ENCODE measurements at regions not wholly inside any gene's neighbourhood (a gene's known extent, or its start where the extent isn't known, plus 50 kb on each side); places are given as distances from the start of the nearest gene placed in this dataset.
"Not testable (repeated sequence)": the region's sequence is repeated elsewhere in the genome, so short reads cannot be mapped to it uniquely, and the experiment has no call there.

DNA sequence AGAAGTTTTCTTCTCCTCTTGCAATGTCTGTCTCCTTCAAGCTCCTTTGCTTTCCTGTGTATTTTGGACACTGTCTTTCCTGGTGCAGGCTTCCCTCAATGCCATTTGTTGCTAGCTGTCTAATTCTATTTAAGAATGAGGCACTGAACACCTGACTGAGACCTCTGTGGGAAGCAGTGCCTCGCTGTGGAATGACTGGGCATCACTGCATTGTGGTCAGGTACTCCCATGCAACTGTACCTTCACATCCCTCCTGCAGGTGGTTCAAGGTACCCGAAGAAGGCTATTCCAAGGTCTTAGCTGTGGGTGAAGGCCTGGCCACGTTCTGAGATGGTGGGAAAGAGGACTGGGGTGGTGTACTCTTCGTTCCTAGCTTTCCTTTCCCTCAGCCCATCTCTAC is 152.8 kb upstream of the CTAGE1 start:
- no peak for DNase-seq

DNA sequence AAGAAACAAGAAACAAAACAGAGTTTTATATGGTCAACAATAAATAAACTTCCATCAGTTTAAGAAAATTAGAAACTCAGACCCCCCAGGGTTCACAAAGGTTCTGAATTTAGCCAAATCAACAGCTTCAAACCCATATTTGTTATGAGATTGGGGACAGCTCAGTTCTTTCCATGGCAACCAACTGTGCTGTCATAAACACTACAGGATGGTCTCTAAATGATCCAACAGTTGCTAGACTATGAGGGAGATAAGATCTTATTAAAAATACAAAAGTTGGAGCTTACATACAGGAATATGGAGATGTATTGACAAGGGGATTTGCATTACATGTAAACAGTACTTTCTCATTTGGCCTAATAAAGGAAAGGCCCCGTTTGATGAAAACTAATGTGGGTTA is 154.6 kb upstream of the CTAGE1 start:
- DNase-seq = no peak

DNA sequence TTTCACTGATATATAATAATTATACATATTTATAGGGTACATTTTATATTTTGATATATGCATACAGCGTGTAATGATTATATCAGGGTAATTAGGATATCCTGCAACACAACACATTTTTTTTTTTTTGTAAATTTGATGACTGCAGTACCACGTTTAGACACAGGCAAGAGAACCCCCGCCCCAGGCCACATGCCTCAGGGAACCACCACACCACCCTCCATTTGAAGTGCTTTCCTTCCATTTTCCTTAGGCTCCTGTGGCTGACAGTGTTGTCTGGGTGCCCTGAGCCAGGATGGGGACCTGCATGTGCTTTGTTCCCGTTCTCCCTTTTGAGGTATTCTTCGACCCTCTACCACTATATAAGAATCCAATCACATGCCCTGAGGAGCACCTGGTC is 161.6 kb upstream of the CTAGE1 start:
- no peak for DNase-seq

DNA sequence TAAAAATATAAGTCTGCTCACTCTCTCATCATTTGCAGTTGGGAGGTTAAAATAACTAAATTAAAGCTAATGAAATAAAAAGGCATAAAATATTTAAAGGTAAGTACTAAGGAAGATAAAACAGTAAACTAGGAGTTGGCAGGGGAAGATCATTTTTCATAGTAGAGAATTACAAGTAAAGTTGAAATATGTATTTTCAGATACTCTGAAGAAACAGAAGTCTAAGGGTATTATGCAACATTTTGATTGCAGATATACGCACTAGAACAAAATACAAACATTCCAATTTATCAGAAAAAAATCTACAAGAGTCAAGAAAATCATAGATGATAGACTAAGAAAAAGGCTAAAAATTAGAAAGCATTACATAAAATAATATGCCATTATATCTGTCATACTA is 167.6 kb upstream of the CTAGE1 start:
- DNase-seq = no peak

DNA sequence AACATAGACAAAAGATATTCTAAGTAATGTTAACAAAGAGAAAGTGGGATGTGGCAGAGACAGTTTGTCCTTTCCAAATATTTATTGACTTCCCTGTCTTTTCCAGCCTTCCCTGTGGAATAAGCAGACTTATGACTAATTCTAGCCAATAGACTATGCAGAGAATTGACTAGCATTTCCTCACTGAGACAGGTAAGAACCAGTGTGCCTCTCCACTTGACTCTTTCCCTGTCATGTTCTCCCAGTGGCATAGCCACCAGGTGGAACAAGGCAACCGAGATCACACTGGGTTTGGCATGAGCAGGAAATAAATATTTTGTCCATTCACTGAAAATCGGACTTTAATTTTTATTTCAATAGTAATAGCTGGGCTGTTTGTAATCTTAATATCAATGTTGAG is 168.1 kb upstream of the CTAGE1 start:
- DNase-seq = no peak

DNA sequence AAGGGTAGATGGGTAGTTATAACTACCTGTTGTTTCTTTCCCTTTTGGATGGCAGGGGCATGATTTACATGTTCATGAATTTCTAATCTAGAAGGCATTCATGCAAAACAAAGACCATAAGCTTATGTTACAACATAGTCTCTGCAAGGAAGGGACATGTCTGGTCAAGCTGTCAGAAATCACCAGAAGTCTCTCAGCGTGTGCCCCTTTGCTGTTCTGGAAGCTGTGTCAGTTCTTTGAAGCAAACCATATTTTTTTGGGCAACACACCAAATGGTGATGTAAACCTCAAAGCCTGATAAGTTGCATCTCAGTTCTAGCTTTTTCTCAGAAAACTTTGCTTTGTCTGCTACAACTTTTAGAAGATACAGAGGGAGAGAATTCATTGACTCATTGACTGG is 173.5 kb upstream of the CTAGE1 start:
- no peak for DNase-seq

DNA sequence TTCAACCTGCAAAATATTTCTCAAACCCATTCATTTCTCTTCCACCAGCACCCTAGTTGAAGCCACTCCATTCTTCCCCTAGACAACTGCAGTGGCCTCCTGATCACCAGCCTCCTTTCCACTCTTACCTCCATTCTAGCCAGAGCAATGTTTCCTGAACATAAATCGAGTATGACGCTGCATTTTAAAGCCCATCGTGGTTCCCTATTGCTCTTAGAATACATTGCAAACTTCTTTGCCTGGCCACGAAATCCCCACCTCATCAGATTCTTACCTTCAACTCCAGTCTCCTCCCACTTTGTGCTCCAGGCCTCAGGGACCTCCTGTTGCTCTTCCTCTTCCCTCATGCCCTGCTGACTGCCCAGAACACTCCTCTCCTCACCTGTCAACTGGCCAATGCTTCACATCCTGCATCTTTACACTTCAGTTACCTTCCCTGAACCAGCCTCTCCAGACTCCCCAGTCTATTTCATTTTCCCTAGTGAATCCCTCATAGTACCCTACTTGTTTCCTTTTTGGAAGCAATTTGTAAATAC is 176.5 kb upstream of the CTAGE1 start:
- no peak for DNase-seq

DNA sequence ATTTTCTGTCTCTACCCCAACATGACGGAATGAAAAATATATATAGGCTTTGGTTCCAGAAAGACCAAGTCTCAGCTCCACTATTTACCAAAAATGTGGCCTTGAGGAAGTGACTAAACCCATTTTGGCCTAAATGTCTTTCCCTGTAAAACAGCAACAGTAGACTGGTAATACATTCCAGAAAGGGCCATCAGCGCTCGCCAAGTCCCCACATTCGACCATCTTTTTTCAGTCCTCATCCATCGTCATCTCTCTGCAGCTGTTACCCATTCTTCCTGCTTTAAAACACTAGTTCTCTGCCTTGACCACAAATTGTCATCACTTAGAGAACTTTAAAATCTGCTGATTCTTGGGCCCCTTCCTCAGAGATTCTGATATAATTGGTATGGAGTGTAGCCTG is 183.8 kb upstream of the CTAGE1 start:
- DNase-seq = no peak

DNA sequence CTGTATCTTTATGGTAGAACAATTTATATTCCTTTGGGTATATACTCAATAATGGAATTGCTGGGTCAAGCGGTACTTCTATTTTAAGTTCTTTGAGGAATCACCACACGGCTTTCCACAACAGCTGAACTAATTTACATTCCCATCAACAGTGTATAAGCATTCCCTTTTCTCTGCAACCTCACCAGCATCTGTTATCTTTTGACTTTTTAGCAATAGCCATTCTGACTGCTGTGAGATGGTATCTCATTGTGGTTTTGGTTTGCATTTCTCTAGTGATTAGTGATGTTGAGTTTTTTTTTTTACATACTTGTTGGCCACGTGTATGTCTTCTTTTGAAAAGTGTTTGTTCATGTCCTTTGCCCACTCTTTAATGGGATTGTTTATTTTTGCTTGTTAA is 184.7 kb upstream of the CTAGE1 start:
- not testable (repeated sequence) for DNase-seq

DNA sequence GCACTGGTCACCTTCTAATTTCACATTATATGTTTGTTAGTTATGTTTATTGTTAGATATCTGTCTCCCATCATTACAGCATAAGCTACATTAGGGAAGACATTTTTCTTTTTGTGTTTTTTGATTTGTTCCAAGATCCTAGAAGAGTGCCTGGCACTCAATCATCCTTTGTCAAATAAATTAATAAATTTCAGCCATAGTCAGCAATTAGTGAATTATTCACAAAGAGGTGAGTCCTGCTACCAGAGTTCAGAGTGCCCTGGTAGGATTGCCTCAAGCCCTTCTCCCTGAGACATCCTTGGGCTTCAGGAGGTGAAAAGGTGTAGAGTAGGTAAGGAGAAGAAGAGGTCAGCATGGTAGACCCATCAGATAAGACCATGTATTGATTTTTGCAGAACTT is 186.2 kb upstream of the CTAGE1 start:
- no peak for DNase-seq

DNA sequence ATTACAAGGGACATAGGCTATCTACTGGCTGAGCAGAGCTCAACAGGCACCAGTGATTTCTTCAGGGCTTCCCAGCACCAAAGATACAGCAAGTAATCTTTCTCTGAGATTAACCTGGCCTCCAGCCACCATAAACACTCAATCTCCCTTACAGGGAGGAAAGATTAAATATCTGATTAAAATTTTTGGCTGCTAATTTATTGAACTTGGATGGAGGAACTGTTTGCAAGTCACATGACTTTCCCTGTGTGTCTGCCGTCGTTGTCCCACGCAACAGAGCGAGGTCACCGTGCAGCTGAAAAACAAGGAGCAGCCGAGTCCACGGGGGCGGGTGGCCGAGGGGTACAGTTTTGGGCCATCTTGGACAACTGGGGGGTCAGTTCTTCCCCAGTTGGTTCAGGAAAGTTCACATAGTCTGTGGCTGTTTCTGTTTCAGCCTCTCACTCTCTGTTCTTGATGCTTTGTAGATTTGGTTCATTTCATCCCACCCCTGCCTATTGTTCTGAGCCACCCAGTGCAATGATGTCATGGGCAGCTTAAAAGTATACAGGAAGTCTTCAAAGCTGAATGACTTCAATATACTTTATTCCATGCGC is 186.8 kb upstream of the CTAGE1 start:
- DNase-seq = no peak

DNA sequence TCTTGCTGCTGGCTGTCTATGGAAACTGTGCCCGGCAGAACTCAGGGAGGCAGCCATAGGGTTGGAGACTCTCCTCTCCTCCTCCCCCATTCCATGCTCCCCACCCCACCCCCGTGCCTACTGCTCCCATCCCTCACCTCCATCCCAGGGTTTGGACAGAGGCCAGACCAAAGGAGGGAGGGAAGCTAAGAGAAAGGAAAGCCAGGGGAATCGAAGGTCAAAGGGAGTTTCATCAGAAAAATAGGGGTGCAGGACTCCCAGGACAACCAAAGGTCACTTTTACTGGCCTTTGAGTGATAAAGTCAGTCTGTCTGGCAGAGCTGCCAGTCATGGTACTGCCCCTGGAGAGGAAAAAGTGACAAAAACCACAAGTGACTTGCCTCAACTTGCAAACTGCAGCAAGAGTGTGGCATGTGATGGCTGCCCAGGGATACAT is 187.3 kb upstream of the CTAGE1 start:
- no peak for DNase-seq

DNA sequence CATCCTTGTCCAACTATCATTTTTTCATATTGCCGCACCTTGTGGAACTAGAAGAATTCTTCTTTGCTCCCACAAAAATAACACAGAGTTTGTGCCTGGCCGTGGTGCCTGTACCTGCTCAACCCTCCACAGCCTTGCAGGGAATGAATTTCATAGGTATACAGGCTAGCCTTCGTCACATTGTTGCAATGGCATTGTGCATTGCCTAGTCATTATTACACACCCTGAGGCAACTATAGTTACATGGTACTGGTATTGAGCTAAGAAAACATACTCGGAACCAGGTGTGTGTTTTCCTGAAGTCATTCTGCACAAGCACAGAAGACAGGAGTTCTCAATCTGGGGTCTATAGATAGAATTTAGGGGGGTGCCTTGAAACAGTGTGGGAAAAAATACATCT is 188.0 kb upstream of the CTAGE1 start:
- DNase-seq = no peak

DNA sequence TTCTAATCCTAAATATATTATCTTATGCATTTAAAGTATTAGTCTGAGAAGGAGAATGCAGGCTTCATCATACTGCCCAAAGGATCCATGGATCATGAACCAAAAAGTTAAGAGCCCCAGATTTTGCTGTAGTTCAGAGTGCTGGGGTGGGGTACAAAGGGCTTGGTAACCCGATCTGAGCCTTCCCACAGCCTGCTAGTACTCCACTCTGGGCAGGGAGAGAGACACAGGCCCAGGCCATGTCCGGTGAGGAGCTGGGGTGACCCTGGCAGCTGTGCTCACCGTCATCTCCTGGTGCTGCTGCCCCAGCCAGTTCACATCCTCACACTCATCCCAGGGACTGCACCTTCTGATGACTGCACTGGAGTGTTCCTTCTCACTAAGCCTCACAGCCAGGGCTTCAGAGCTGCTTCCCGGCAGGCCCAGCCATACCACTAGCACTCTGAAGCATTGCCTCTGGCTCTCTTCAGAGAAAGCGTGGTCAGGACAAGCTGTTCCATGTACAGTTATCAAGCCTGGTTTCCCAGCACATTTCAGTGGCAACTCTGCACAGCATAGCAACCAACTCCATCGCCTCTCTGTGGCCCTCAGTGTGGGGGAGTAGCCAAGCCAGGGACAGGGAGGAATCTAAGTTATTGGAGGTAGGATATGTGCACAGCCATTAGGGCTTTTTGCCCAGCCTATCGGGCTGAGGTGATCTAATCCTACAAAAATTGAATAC is 189.0 kb upstream of the CTAGE1 start:
- no peak for DNase-seq

DNA sequence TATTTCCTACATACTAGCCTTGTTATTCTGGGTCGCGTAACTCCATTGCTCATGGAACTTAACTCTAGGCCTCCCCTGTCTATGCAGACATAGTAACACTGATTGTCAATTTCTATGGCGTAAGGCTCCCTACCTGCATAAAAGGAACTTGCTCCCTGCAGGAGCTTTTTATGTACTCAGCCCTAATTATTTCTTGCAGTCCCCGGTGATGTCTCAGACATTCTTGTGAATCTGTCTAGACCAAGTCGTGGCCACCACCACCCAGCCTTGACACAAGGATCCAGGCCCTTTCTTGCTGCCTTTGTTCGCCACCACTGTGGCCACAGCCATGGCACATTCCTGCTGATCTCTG is 189.5 kb upstream of the CTAGE1 start:
- DNase-seq = no peak

DNA sequence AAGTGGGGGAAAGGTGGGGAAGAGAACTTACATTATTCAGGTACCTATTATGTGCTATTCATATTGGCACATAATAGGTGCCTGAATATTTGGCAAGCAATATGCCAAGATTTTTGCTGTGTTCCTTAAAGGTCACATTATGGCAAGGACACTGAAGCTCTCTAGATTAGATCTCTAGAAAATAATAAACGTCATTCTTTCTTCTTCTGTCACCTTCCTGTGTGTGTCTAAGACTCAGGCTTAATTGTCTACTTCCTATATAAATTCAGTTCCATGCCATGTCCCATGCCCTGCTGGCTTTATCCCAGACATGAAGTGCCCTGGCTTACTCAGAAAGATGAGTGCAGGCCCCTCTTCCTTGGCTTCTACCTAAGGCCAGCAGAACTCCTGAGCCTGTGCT is 191.1 kb upstream of the CTAGE1 start:
- no peak for DNase-seq

DNA sequence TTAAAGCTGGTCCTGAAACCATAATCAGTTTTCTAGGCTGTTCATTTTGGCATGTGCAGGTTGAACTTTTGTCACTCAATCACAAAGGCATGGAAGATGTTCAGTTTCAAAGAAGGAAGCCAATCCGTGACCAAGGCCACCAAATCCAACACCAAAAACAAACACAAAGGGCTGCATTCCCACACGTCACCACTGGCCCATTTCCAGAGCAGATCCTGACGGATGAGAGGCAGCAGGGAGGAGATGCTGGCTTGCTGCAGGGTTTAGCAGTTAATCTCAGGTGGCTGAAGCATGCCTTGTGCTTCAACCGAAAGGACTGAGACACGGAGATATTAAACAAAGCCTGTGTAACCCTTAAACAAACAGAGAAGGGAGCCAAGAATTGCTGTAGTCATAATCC is 191.9 kb upstream of the CTAGE1 start:
- no peak for DNase-seq

DNA sequence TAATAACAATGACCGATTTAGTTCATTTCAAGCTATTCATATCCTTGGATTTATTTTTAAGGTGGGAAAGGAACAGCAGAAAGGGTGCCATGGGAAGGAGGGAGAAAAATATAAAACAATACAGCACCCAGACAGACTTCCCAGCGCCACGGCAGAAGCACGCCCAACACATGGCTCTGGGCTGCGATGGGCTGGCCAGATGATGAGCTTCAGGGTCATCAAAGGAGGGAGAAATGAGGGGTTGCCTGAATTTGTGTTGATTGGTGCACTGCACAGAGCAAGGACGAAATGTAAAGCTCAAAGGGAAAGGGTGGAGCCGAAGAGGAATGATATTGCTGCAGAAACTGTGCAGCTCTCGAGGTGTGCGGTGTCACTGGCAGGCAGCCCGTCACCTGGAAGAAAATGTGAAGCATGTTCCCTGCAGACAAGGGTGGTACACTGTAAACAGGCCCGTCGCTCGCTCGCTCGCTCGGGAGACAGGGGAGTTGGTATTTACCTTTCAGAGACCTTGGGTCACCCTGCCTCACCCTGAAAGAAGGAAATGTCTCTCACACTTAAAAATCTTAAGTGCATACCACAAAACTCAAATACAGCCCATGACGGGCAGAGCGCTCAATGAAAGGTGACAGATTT is 195.5 kb upstream of the CTAGE1 start:
- DNase-seq = no peak

DNA sequence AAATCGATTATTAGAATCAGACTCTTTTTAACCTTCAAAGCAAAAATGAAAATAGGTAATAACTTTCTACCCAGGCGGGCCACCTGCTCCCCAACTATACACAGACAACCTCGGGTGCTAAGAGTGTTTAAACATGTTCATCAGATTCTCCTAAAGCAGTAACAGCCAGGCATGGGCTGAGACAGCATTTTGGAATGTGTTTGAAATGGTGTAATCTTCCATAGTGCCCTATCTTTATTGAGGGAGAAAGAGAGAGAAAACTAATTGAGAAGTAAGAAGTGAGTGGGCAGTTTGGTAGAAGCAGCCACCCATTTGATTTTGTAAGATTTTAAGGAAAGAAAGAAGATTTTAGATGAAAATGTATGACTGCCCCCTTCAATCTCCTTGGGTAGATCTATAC is 196.1 kb upstream of the CTAGE1 start:
- no peak for DNase-seq

DNA sequence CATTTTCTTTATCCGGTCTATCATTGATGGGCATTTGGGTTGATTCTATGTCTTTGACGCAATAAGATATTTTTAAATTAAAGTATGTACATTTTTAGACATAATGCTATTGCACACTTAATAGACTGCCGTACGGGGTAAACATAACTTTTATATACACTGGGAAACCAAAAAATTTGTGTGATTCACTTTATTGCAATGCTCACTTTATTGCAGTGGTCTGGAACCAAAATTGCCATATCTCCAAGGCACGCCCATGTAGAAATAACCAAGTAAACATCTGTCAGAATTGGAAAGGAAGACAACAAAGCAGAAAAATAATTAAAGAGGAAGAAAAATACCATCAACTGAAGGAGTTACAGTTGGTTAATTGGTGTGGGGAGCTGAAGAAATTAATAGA is 205.8 kb upstream of the CTAGE1 start:
- DNase-seq = no peak

DNA sequence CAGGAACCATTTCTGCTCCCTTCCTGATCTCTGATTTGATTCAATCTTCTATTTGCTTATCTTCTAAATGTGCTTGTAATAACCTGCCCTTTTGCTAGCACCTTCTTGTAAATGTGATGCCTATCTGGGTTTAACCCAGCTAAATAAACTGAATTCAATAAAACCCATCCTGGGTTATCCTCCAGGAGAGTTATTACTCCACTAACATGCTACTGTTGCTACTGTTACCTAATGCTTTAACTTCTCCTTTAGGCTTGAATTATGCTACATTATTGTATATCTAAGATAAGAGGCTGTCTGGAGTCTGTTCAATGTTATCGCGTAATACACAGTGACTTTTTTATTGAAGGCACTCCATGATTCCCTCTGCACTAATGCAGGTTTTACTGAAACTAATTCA is 206.5 kb upstream of the CTAGE1 start:
- no peak for DNase-seq

DNA sequence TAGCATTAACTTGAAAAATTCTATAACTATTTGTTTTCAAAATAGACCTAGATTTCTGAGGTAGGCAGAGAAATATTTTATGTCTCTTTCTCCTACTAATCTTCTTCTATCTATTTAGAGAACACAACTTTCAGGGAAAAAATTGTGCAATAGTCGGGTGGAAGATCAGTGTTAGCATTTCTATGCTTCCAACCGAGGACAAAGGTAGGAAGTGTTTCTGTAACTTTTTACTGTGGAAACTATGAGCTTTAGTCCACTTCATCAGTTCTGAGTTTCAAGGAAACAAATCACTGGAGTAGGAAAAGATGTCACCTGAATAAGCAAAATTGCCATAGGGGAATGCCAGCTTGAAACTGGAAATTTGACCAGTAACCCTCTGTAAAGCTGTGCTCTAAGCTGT is 207.7 kb upstream of the CTAGE1 start:
- DNase-seq = no peak

DNA sequence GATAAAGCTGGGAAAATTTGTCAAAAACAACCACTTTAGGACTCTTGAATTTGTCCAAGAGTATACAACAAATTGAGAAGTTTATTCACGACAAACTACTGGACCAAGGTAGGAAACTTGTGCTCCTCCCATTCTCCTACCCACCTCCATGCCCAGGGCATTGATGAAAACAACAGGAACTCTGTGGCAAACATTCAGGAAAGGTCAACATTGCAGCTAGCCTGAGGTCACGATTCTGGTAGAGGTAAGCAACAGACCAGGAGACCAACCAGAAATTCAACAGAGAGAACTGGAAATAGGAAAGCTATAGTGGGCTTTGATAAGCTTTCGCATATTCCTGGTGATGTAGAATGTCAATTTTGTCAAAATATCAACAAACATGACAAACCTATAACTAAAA is 209.1 kb upstream of the CTAGE1 start:
- no peak for DNase-seq

DNA sequence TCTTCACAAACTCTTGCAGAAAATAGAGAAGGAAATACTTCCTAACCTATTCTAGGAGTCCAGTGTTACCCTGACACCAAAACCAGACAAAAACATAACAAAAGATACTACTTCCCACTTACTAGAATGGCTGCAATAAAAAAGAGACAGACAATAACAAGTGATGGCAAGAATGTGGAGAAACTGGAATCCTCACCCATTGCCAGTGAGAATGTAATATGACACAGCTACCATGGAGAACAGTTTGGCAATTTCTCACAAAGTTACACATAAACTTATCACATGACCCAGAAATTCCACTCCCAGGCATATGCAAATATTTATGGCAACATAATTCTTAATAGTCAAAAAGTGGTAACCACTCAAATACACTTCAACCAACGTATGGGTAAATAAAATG is 209.8 kb upstream of the CTAGE1 start:
- no peak for DNase-seq

Measured in DMS 273 treated with DMSO at 0.1 percent for 48 hours (cell line).